Endothelial cell of umbilical vein (primary cell): ENCODE measurements at regions not wholly inside any gene's neighbourhood (a gene's known extent, or its start where the extent isn't known, plus 50 kb on each side); places are given as distances from the start of the nearest gene placed in this dataset.

Experiments used
- BruUV-seq: library from RNA; stranded (reverse); fragments of 400-500 nt; replicated peaks from 2 replicates; lab custom pipeline; 2021; lab: Mats Ljungman, UMichigan
- CTCF ChIA-PET: fragments of 300-600, 350-600 bp; sonication (Branson Sonifier 250); formaldehyde crosslinking; loops from one replicate; lab custom pipeline; 2021; ENCODE audit warnings: antibody characterized with exemption, inconsistent platforms; lab: Charles Lee
- POLR2A ChIA-PET: fragments of 300-600, 350-600 bp; sonication (Branson Sonifier 250); formaldehyde crosslinking; loops from one replicate; lab custom pipeline; 2021; ENCODE audit warnings: antibody characterized with exemption, inconsistent platforms; lab: Charles Lee
- DNase-seq: peaks from one replicate; pipeline ENCODE4 v3.0.0-alpha.2; 2011; ENCODE audit warnings: low read depth, low spot score
- FAIRE-seq: peaks from 2 replicates; lab custom pipeline; 2011; peaks lifted over from hg19 to GRCh38; lab: Jason Lieb, UNC
- H2AFZ ChIP-seq: 2 replicates; pipeline ENCODE4 v1.6.0; 2012; ENCODE audit warnings: low read depth, low read length, control low read depth, inconsistent platforms
- H3K27ac ChIP-seq: 2 replicates; pipeline ENCODE4 v1.5.1; 2011; ENCODE audit warnings: low read depth, mild to moderate bottlenecking, control low read depth, low read length, moderate library complexity; ENCODE audit not compliant: insufficient read depth
- H3K27me3 ChIP-seq, 2 experiments: 2 replicates each; pipeline versions ENCODE4 v1.6.0 to v1.6.1; 2011; ENCODE audit warnings: low read length in 2 of 2, mixed read lengths in 1 of 2; ENCODE audit not compliant: control insufficient read depth in 2 of 2, insufficient read depth in 2 of 2
- H3K36me3 ChIP-seq, 2 experiments: 2 replicates in 1 of 2; 3 replicates in 1 of 2; pipeline ENCODE4 v1.5.1; 2011; ENCODE audit warnings: low read length in 2 of 2, mild to moderate bottlenecking in 1 of 2, moderate library complexity in 1 of 2; ENCODE audit not compliant: control insufficient read depth in 2 of 2, insufficient read depth in 2 of 2; ENCODE audit errors: extremely low read depth in 1 of 2
- H3K4me1 ChIP-seq: 3 replicates; pipeline ENCODE4 v1.5.1; 2011; ENCODE audit warnings: mild to moderate bottlenecking, low read length; ENCODE audit not compliant: control insufficient read depth, insufficient read depth; ENCODE audit errors: extremely low read depth
- H3K4me2 ChIP-seq: 2 replicates; pipeline ENCODE4 v1.6.1; 2011; ENCODE audit warnings: low read length, control low read depth, mixed read lengths; ENCODE audit not compliant: insufficient read depth
- H3K4me3 ChIP-seq, 3 experiments: fragments of 200-600 bp in 1 of 3; sonication (generic), shearing (Covaris generic) in 1 of 3; replicated peaks in 1 of 3; 2 replicates each; pipeline ENCODE4 v1.5.1; 2011 to 2016; ENCODE audit warnings: control low read depth in 3 of 3, low read length in 3 of 3, mild to moderate bottlenecking in 2 of 3, inconsistent platforms in 1 of 3, low read depth in 1 of 3, moderate library complexity in 1 of 3; ENCODE audit not compliant: insufficient read depth in 1 of 3
- H3K79me2 ChIP-seq: 2 replicates; pipeline ENCODE4 v1.6.0; 2012; ENCODE audit warnings: low read length, inconsistent platforms; ENCODE audit not compliant: control insufficient read depth, insufficient read depth
- H3K9ac ChIP-seq: replicated peaks from 2 replicates; pipeline ENCODE3; 2011; ENCODE audit warnings: low read length, control low read depth; ENCODE audit not compliant: insufficient read depth; ENCODE audit errors: extremely low read depth
- H3K9me1 ChIP-seq: replicated peaks from 3 replicates; pipeline ENCODE4 v1.6.0; 2011; ENCODE audit warnings: mild to moderate bottlenecking, low read length; ENCODE audit not compliant: control insufficient read depth, insufficient read depth; ENCODE audit errors: extremely low read depth
- H3K9me3 ChIP-seq: replicated peaks from 2 replicates; pipeline ENCODE4 v1.5.1; 2012; ENCODE audit warnings: low read length, inconsistent platforms; ENCODE audit not compliant: control insufficient read depth, insufficient read depth
- H4K20me1 ChIP-seq: replicated peaks from 2 replicates; pipeline ENCODE3; 2011; ENCODE audit warnings: mild to moderate bottlenecking, low read length; ENCODE audit not compliant: control insufficient read depth, insufficient read depth; ENCODE audit errors: extremely low read depth
- CTCF ChIP-seq, 2 donors: IDR thresholded peaks; 1 replicate in 1 of 2; 2 replicates in 1 of 2; pipeline ENCODE4 v1.5.1; 2011; ENCODE audit warnings: low read length in 2 of 2, mild to moderate bottlenecking in 2 of 2, moderate library complexity in 2 of 2, control low read depth in 1 of 2, inconsistent platforms in 1 of 2, low read depth in 1 of 2; ENCODE audit not compliant: insufficient read depth in 1 of 2; ENCODE audit errors: extremely low read depth in 1 of 2
- EZH2 ChIP-seq: IDR thresholded peaks from 2 replicates; pipeline ENCODE4 v1.6.1; 2012; ENCODE audit warnings: borderline replicate concordance, low read depth, mild to moderate bottlenecking, moderate library complexity, low read length, inconsistent platforms; ENCODE audit not compliant: severe bottlenecking
- GATA2 ChIP-seq: IDR thresholded peaks from 2 replicates; pipeline ENCODE4 v1.7.0; 2011; ENCODE audit warnings: low read depth, mild to moderate bottlenecking, moderate library complexity, mixed read lengths, low read length; ENCODE audit not compliant: insufficient read length, insufficient read depth
- JUN ChIP-seq: IDR thresholded peaks from 2 replicates; pipeline ENCODE4 v1.6.1; 2011; ENCODE audit warnings: borderline replicate concordance, low read depth; ENCODE audit not compliant: insufficient read length, insufficient read depth
- MAX ChIP-seq: IDR thresholded peaks from 2 replicates; pipeline ENCODE4 v1.6.1; 2011; ENCODE audit not compliant: insufficient read depth, insufficient read length
- MYC ChIP-seq: IDR thresholded peaks from one replicate; pipeline ENCODE4 v1.6.1; 2011; ENCODE audit warnings: mild to moderate bottlenecking, low read depth, low read length
- POLR2A ChIP-seq: IDR thresholded peaks from 2 replicates; pipeline ENCODE4 v1.6.1; 2012; ENCODE audit warnings: low read depth, mild to moderate bottlenecking, control low read depth, low read length
- dilution Hi-C: fragments of 300-500 bp; cut with MboI; formaldehyde crosslinking; loops from one replicate; pipeline ENCODE4 v1.15.0; 2019; ENCODE audit warnings: low sequenced_read_pairs; ENCODE audit not compliant: extremely low pct_ligation_motif_present
- intact Hi-C: fragments of 100-400 bp; cut with micrococcal nuclease; formaldehyde crosslinking; loops from one replicate; pipeline ENCODE4 v1.10.0; 2022

DNA sequence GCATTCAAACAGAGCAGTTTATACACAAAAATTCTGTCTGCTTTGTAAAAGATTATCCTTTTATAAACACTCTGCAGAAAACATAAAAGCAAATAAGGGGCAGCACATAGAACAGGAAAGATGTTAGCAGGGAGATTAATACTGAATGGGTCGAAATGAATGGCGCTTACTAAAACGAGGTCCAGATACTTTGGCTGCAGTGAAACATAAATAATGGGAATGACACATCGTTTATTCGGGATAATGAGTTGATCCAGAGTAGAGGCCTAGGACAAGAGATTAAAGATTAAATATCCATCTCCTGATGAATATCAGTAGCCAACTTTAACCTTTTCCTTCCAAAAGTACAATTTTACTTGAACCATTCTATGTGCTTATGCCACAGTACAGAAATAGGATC, 54.4 kb upstream of the PROX1 start:
- BruUV-seq, result no TSS peak
- H3K27ac ChIP-seq, result no peak overlapping the region
- no peak overlapping the region for H3K4me2 ChIP-seq
- DNase-seq, result no peak
- ChIA-PET POLR2A (no interaction called here), CTCF (interaction anchor here (1.7 kb wide), 1 partner anchor 190 kb away, joined by 6 read pairs; no protein-coding TSS in a partner anchor)
- dilution Hi-C loops (no loop called here), intact Hi-C loops (no loop called here)
- no peaks in the 10 kb centered on the region for H3K9me1 ChIP-seq
- no peaks in the 10 kb centered on the region for H3K9me3 ChIP-seq
- H3K9ac ChIP-seq, result no peak overlapping the region
- H4K20me1 ChIP-seq, result no peaks in the 10 kb centered on the region
- FAIRE-seq, result no peak
- TF ChIP-seq GATA2 (no peak), JUN (no peak), EZH2 (no peak), POLR2A (no peak), MAX (no peak), MYC (no peak), CTCF (IDR thresholded peaks at IDR 0.05; ENCODE audit: extremely low read depth in 1 of 2, insufficient read depth in 1 of 2, low read depth in 1 of 2, low read length in 2 of 2) (no peak)
- H3K4me3 ChIP-seq, result no peak overlapping the region
- H2AFZ ChIP-seq, result no peak overlapping the region
- H3K27me3 ChIP-seq, result peaks cover 2 to 4% of the 10 kb centered on the region in 2 experiments
- H3K36me3 ChIP-seq, result no peaks in the 10 kb centered on the region
- H3K79me2 ChIP-seq, result no peaks in the 10 kb centered on the region
- no peaks in the 10 kb centered on the region for H3K4me1 ChIP-seq
